Type B pancreatic cell (in vitro differentiated cells): ENCODE measurements at regions not wholly inside any gene's neighbourhood (a gene's known extent, or its start where the extent isn't known, plus 50 kb on each side); places are given as distances from the start of the nearest gene placed in this dataset.

ENCODE experiments used
- DNase-seq: peaks from one replicate; pipeline ENCODE4 v3.0.0; 2021; ENCODE audit warnings: mixed read lengths; ENCODE audit not compliant: unreplicated experiment; ENCODE audit errors: extremely low spot score
- H3K27ac Mint-ChIP-seq: 2 replicates; pipeline ENCODE4 v1.8.0; 2021; ENCODE audit warnings: mild to moderate bottlenecking, mixed read lengths
- H3K27me3 Mint-ChIP-seq: 2 replicates; pipeline ENCODE4 v1.8.0; 2021; ENCODE audit warnings: mixed read lengths
- H3K36me3 Mint-ChIP-seq: 2 replicates; pipeline ENCODE4 v1.8.0; 2021; ENCODE audit warnings: mixed read lengths
- H3K4me1 Mint-ChIP-seq: one replicate; pipeline ENCODE4 v1.8.0; 2021; ENCODE audit warnings: mixed read lengths; ENCODE audit not compliant: unreplicated experiment
- H3K4me3 Mint-ChIP-seq: 2 replicates; pipeline ENCODE4 v1.8.0; 2021; ENCODE audit warnings: mild to moderate bottlenecking, mixed read lengths
- H3K9me3 Mint-ChIP-seq: 2 replicates; pipeline ENCODE4 v1.8.0; 2021; ENCODE audit warnings: mixed read lengths
- TF ChIP-seq, protein P1 (sequence below): fragments of 200-600 bp; sonication (generic); conservative IDR thresholded peaks from 2 replicates; pipeline ENCODE4 v1.5.0; 2021; ENCODE audit warnings: antibody characterized with exemption, mild to moderate bottlenecking

DNA sequence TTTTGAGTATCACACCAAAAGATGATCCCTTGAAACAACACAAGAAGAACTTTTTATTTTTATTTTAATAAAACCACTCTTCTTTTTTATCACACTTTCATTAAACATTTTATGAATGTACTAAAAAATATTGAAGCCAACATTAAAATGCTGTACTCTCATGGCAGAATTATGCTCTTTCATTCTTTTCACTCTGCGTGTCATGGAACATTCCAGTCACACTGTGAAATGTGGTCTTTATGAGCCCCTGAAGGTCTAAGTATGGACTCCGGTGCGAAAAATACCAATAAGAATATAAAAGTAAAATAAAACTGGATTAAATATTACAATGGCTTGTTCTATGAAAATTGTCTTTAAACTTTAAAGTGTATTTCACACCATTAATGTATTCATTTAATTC, 148.4 kb downstream of the TMEM26 start:
- Mint-ChIP-seq H3K9me3 (no peaks in the 10 kb centered on the region), H3K27me3 (peaks cover 3% of the 10 kb centered on the region), H3K4me3 (no peak overlapping the region), H3K27ac (no peak overlapping the region), H3K36me3 (no peaks in the 10 kb centered on the region), H3K4me1 (peaks cover 6% of the 10 kb centered on the region)
- DNase-seq, result no peak
- TF ChIP-seq, protein P1, sequence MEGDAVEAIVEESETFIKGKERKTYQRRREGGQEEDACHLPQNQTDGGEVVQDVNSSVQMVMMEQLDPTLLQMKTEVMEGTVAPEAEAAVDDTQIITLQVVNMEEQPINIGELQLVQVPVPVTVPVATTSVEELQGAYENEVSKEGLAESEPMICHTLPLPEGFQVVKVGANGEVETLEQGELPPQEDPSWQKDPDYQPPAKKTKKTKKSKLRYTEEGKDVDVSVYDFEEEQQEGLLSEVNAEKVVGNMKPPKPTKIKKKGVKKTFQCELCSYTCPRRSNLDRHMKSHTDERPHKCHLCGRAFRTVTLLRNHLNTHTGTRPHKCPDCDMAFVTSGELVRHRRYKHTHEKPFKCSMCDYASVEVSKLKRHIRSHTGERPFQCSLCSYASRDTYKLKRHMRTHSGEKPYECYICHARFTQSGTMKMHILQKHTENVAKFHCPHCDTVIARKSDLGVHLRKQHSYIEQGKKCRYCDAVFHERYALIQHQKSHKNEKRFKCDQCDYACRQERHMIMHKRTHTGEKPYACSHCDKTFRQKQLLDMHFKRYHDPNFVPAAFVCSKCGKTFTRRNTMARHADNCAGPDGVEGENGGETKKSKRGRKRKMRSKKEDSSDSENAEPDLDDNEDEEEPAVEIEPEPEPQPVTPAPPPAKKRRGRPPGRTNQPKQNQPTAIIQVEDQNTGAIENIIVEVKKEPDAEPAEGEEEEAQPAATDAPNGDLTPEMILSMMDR, result no peak

DNA sequence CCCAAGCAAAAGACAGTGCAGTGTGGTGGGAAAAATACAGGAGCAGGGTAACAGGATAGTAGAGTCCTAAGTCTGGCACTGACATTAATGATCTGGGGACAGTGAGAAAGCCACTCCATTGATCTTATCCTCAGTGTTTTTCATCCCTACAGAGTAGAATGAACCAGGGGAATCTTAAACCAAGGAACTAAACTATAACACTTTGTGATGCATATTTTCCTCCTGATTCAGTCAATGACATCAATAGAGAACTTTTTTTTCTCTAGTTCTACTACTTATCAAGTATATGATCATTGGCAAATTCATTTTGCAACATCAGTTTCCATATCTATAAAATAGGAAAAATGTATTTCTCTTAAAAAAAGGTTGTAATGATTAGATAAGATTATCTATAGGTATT, 151.1 kb downstream of the TMEM26 start:
- Mint-ChIP-seq H3K27ac (no peak overlapping the region), H3K9me3 (peaks cover 10% of the 10 kb centered on the region), H3K4me1 (peaks cover 6% of the 10 kb centered on the region), H3K27me3 (peaks cover 3% of the 10 kb centered on the region), H3K4me3 (no peak overlapping the region), H3K36me3 (peaks cover 4% of the 10 kb centered on the region)
- TF ChIP-seq, protein P1, result no peak
- DNase-seq, result no peak

DNA sequence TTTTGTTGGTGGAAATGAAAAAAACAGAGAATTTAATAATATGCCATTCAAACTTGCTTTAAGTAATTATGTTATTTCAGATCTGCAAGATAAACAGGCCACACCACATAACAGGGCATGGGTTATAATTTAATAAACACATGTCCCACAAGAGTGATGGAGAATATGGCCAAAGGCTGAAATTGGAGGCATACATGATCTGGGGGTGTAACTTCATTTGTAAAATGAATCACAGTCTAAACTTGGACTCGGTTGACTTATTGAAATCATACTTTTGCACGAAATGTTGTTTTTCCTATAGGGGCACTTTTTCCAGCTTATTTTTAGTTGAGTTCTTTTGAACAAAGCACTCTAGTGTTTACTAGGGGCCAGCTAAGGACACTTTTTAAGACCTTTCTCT, 151.6 kb downstream of the TMEM26 start:
- DNase-seq, result no peak
- Mint-ChIP-seq H3K4me1 (peaks cover 6% of the 10 kb centered on the region), H3K27me3 (peaks cover 3% of the 10 kb centered on the region), H3K9me3 (peaks cover 10% of the 10 kb centered on the region), H3K36me3 (peaks cover 4% of the 10 kb centered on the region), H3K4me3 (peak overlapping the region; percentile 24), H3K27ac (no peak overlapping the region)
- TF ChIP-seq, protein P1, result no peak

DNA sequence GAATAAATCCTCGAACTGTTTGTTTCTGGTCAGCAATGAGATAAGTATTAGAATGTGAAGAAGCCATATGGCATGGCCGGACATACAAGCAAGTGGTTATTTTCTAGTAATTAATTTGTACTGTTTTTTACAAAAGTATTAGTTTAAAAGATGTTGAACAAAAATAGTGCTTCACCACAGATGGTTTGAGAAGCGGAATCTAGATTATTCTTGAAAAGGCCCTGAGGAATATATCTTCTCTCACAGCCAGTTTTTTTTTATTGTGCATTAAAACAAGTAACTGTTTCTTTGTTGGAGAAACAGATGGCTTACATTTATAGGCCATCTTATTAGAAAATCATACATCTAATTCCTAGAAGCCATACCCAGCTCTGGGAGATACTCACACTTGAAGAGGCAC, 153.3 kb downstream of the TMEM26 start:
- Mint-ChIP-seq H3K27ac (no peak overlapping the region), H3K27me3 (peaks cover 3% of the 10 kb centered on the region), H3K4me3 (no peak overlapping the region), H3K4me1 (peaks cover 6% of the 10 kb centered on the region), H3K9me3 (peaks cover 14% of the 10 kb centered on the region), H3K36me3 (peaks cover 4% of the 10 kb centered on the region)
- TF ChIP-seq, protein P1, result no peak
- no peak for DNase-seq

DNA sequence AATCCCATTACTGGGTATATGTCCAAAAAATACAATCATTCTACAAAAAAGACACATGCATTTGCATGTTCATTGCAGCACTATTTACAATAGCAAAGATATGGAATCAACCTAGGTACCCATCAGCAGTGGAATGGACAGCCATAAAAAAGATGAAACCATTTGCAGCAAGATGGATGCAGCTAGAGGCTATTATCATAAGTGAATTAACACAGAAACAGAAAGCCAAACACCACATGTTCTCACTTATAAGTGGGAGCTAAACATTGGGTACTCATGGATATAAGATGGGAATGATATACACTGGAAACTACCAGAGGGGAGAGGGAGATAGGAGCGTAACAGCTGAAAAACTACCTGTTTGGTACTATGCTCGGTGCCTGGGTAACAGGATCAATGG, 154.0 kb downstream of the TMEM26 start:
- peaks cover 6% of the 10 kb centered on the region for H3K4me1 Mint-ChIP-seq
- H3K9me3 Mint-ChIP-seq, result peaks cover 14% of the 10 kb centered on the region
- H3K27ac Mint-ChIP-seq, result no peak overlapping the region
- DNase-seq, result no peak
- TF ChIP-seq, protein P1, result no peak
- no peak overlapping the region for H3K4me3 Mint-ChIP-seq
- peaks cover 4% of the 10 kb centered on the region for H3K36me3 Mint-ChIP-seq
- H3K27me3 Mint-ChIP-seq, result peaks cover 3% of the 10 kb centered on the region

DNA sequence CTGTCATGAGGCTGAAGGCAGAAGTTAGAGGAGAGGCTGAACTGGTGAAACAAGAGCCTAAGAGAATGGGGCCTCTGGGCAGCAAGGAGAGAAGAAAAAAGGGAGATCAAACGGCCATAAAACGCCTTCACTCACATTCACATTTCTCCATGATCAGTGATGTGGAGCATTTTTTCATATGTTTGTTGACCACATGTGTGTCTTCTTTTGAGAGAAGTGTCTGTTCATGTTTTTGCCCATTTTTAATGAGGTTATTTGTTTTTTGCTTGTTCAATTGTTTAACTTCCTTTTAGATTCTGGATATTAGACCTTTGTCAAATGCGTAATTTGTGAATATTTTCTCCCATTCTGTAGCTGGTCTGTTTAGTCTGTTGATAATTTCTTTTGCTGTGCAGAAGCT, 155.0 kb downstream of the TMEM26 start:
- H3K4me1 Mint-ChIP-seq, result peaks cover 6% of the 10 kb centered on the region
- no peaks in the 10 kb centered on the region for H3K27me3 Mint-ChIP-seq
- no peak overlapping the region for H3K27ac Mint-ChIP-seq
- peaks cover 4% of the 10 kb centered on the region for H3K36me3 Mint-ChIP-seq
- no peak for DNase-seq
- TF ChIP-seq, protein P1, result no peak
- peaks cover 14% of the 10 kb centered on the region for H3K9me3 Mint-ChIP-seq
- no peak overlapping the region for H3K4me3 Mint-ChIP-seq
